ENCODE measurements at regions not wholly inside any gene's neighbourhood (a gene's known extent, or its start where the extent isn't known, plus 50 kb on each side); places are given as distances from the start of the nearest gene placed in this dataset.

DNA sequence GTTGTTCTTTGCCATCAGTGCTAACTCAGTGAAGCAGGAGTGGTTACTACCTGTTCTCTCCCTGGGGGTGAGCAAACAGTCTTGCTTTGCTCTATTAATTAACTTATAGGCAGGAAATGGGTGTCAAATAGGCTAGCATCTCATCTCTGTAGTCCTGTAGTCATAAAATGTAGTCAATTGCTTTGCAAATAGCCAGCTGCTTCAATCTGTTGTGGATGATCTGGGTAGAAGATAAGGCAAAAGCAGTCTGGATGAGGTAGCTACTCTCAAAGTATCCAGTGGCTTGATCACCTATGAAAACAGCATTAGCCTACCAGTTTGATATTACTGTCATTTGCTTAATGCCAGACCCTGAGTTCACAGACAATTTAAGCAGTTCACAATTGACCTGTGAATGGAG is 369.0 kb upstream of the TMTC1 start:
- Histone ChIP-seq H2AFZ (no peak overlapping the region), H3K79me2 (no peaks in the 10 kb centered on the region), H3K9me3 (ENCODE audit: low read depth) (no peaks in the 10 kb centered on the region), H3K27me3 (no peaks in the 10 kb centered on the region), H3K4me3 (no peak overlapping the region), H3K4me1 (ENCODE audit: insufficient read depth) (no peaks in the 10 kb centered on the region), H4K20me1 (ENCODE audit: insufficient read depth, poor library complexity, severe bottlenecking) (no peaks in the 10 kb centered on the region), H3K4me2 (no peak overlapping the region), H3K9me2 (replicated peaks; ENCODE audit: insufficient read depth) (no peaks in the 10 kb centered on the region), H3K27ac (no peak overlapping the region), H3K36me3 (replicated peaks; ENCODE audit: insufficient read depth, low read depth) (no peaks in the 10 kb centered on the region)
- no peak for DNase-seq (ENCODE audit: low spot score)
- TF ChIP-seq EZH2phosphoT487 (IDR thresholded peaks at IDR 0.05; ENCODE audit: low read depth, severe bottlenecking, unreplicated experiment): no peak
- TF ChIP-seq EZH2 (IDR thresholded peaks at IDR 0.05; ENCODE audit: borderline replicate concordance): no peak
- TF ChIP-seq, protein P1, sequence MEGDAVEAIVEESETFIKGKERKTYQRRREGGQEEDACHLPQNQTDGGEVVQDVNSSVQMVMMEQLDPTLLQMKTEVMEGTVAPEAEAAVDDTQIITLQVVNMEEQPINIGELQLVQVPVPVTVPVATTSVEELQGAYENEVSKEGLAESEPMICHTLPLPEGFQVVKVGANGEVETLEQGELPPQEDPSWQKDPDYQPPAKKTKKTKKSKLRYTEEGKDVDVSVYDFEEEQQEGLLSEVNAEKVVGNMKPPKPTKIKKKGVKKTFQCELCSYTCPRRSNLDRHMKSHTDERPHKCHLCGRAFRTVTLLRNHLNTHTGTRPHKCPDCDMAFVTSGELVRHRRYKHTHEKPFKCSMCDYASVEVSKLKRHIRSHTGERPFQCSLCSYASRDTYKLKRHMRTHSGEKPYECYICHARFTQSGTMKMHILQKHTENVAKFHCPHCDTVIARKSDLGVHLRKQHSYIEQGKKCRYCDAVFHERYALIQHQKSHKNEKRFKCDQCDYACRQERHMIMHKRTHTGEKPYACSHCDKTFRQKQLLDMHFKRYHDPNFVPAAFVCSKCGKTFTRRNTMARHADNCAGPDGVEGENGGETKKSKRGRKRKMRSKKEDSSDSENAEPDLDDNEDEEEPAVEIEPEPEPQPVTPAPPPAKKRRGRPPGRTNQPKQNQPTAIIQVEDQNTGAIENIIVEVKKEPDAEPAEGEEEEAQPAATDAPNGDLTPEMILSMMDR (IDR thresholded peaks at IDR 0.05; ENCODE audit: poor library complexity): no peak

DNA sequence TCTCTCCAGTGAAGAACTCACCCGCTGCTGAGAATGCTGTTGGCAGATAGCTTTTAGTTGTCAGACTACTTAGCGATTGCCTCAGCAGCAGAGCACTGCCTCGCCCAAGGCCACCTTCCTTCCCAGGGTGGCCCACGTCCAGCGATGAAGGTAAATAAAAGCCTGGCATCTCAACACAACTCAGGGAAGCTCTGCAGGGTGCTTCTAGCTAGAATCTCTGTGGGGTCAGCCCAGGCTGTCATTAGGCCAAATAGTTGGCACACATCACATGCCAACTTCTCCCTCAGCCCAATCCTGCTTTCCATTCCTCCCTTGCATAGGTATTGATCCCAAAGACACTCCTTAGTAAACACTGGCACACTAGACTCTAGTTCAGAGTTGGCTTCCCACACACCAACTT is 368.1 kb upstream of the TMTC1 start:
- H3K79me2 ChIP-seq: no peaks in the 10 kb centered on the region
- H3K9me3 ChIP-seq (ENCODE audit: low read depth): no peaks in the 10 kb centered on the region
- DNase-seq (ENCODE audit: low spot score): no peak
- no peak overlapping the region for H3K27ac ChIP-seq
- no peaks in the 10 kb centered on the region for H3K9me2 ChIP-seq (replicated peaks; ENCODE audit: insufficient read depth)
- WGBS (ENCODE audit: low lambda C conversion rate, missing lambda C conversion rate): 69% methylated on average over 5 of the region's 5 CpGs
- H3K4me3 ChIP-seq: no peak overlapping the region
- no peak overlapping the region for H2AFZ ChIP-seq
- TF ChIP-seq, protein P1 (IDR thresholded peaks at IDR 0.05; ENCODE audit: poor library complexity): no peak
- TF ChIP-seq EZH2phosphoT487 (IDR thresholded peaks at IDR 0.05; ENCODE audit: low read depth, severe bottlenecking, unreplicated experiment): no peak
- TF ChIP-seq EZH2 (IDR thresholded peaks at IDR 0.05; ENCODE audit: borderline replicate concordance): no peak
- H3K4me1 ChIP-seq (ENCODE audit: insufficient read depth): no peaks in the 10 kb centered on the region
- no peak overlapping the region for H3K4me2 ChIP-seq
- H3K36me3 ChIP-seq (replicated peaks; ENCODE audit: insufficient read depth, low read depth): no peaks in the 10 kb centered on the region
- H4K20me1 ChIP-seq (ENCODE audit: insufficient read depth, poor library complexity, severe bottlenecking): no peaks in the 10 kb centered on the region
- H3K27me3 ChIP-seq: no peaks in the 10 kb centered on the region

DNA sequence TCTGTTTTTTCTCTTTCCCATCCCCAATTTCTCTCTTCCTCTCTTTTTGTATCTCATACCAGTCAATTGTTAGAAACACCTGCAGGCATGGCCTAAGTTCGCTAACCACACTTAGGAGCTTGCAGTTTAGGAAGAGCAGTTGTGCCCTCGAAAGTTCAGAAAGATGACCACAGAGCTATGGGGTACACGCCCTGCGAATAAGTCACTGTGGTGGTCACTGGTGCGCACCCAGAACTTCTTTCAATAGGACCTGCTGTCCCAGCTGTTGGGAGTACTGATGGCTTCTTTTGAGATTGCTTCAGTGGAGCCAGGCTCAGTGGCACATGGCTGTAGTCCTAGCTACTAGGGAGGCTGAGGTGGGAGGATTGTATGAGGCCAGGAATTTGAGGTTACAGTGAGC is 362.8 kb upstream of the TMTC1 start:
- H2AFZ ChIP-seq: no peak overlapping the region
- DNase-seq (ENCODE audit: low spot score): no peak
- H3K27me3 ChIP-seq: no peaks in the 10 kb centered on the region
- no peaks in the 10 kb centered on the region for H3K9me2 ChIP-seq (replicated peaks; ENCODE audit: insufficient read depth)
- no peaks in the 10 kb centered on the region for H3K9me3 ChIP-seq (ENCODE audit: low read depth)
- H4K20me1 ChIP-seq (ENCODE audit: insufficient read depth, poor library complexity, severe bottlenecking): no peaks in the 10 kb centered on the region
- H3K4me1 ChIP-seq (ENCODE audit: insufficient read depth): no peaks in the 10 kb centered on the region
- 95% methylated on average over 5 of the region's 5 CpGs for WGBS (ENCODE audit: low lambda C conversion rate, missing lambda C conversion rate)
- H3K4me3 ChIP-seq: no peak overlapping the region
- no peaks in the 10 kb centered on the region for H3K79me2 ChIP-seq
- no peak overlapping the region for H3K27ac ChIP-seq
- TF ChIP-seq, protein P1 (IDR thresholded peaks at IDR 0.05; ENCODE audit: poor library complexity): no peak
- TF ChIP-seq EZH2phosphoT487 (IDR thresholded peaks at IDR 0.05; ENCODE audit: low read depth, severe bottlenecking, unreplicated experiment) (no peak), EZH2 (IDR thresholded peaks at IDR 0.05; ENCODE audit: borderline replicate concordance) (no peak)
- H3K36me3 ChIP-seq (replicated peaks; ENCODE audit: insufficient read depth, low read depth): no peaks in the 10 kb centered on the region
- H3K4me2 ChIP-seq: no peak overlapping the region

DNA sequence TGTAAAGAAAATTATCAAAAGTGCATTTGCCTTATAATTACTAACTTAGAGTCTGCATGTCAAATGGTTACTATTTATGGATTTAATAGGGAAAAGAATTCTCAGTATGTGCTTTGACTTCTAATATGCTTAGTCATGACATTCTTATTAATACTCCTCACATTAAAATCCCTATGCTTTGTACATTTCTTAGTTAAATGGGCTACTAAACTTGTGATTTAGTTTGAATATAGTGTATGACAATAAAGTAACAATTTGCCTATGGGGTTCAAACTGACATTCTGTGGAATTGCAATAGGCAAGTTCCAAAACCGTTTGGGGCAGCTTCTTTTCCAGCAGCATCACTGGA is 361.9 kb upstream of the TMTC1 start:
- DNase-seq (ENCODE audit: low spot score): no peak
- no peak for TF ChIP-seq EZH2 (IDR thresholded peaks at IDR 0.05; ENCODE audit: borderline replicate concordance)
- Histone ChIP-seq H2AFZ (no peak overlapping the region), H3K36me3 (replicated peaks; ENCODE audit: insufficient read depth, low read depth) (no peaks in the 10 kb centered on the region), H3K4me2 (no peak overlapping the region), H3K4me1 (ENCODE audit: insufficient read depth) (no peaks in the 10 kb centered on the region), H3K79me2 (no peaks in the 10 kb centered on the region), H3K27me3 (no peaks in the 10 kb centered on the region), H3K27ac (no peak overlapping the region), H4K20me1 (ENCODE audit: insufficient read depth, poor library complexity, severe bottlenecking) (no peaks in the 10 kb centered on the region), H3K4me3 (no peak overlapping the region), H3K9me2 (replicated peaks; ENCODE audit: insufficient read depth) (no peaks in the 10 kb centered on the region), H3K9me3 (ENCODE audit: low read depth) (no peaks in the 10 kb centered on the region)
- WGBS (ENCODE audit: low lambda C conversion rate, missing lambda C conversion rate): 79% methylated on average over 1 of the region's 1 CpG
